IMR-90 (cell line): ENCODE measurements at regions not wholly inside any gene's neighbourhood (a gene's known extent, or its start where the extent isn't known, plus 50 kb on each side); places are given as distances from the start of the nearest gene placed in this dataset.

ENCODE experiments used
- ATAC-seq: fragments of 200-7000 bp; cut with Tn5 transposase; 2 replicates; pipeline ENCODE4 v1.9.1; 2020; ENCODE audit warnings: low read depth, mild to moderate bottlenecking, moderate library complexity
- BruUV-seq: library from RNA; stranded (reverse); fragments of 400-500 nt; replicated peaks from 2 replicates; lab custom pipeline; 2021; lab: Mats Ljungman, UMichigan
- CTCF ChIA-PET: fragments of 300-600 bp; formaldehyde crosslinking; extraction: SDS; loops from one replicate; lab custom pipeline; 2021; ENCODE audit warnings: antibody characterized with exemption; lab: Yijun Ruan, JAX
- POLR2A ChIA-PET: fragments of 300-600 bp; sonication (Branson Sonifier 250); formaldehyde crosslinking; loops from one replicate; lab custom pipeline; 2022; ENCODE audit warnings: antibody characterized with exemption; ENCODE audit not compliant: unreplicated experiment; lab: Charles Lee
- DNase-seq: peaks from one replicate; pipeline ENCODE4 v3.0.0; 2013
- H2AFZ ChIP-seq: replicated peaks from 2 replicates; pipeline ENCODE3; 2013; ENCODE audit warnings: low read length, mild to moderate bottlenecking; ENCODE audit not compliant: poor library complexity
- H2AK5ac ChIP-seq: 2 replicates; pipeline ENCODE4 v1.6.1; 2013; ENCODE audit warnings: low read depth, low read length, inconsistent platforms
- H2AK9ac ChIP-seq: replicated peaks from 2 replicates; pipeline ENCODE3; 2013; ENCODE audit warnings: mild to moderate bottlenecking, low read depth, low read length, moderate library complexity; ENCODE audit not compliant: poor library complexity
- H2BK120ac ChIP-seq: 2 replicates; pipeline ENCODE4 v1.6.1; 2013; ENCODE audit warnings: low read depth, low read length, inconsistent platforms
- H2BK15ac ChIP-seq: 3 replicates; pipeline ENCODE4 v1.6.1; 2013; ENCODE audit warnings: low read depth, low read length, inconsistent platforms
- H2BK20ac ChIP-seq: 2 replicates; pipeline ENCODE4 v1.6.1; 2013; ENCODE audit warnings: low read depth, mild to moderate bottlenecking, inconsistent platforms, low read length, moderate library complexity
- H2BK5ac ChIP-seq: 2 replicates; pipeline ENCODE4 v1.6.1; 2013; ENCODE audit warnings: mild to moderate bottlenecking, low read depth, low read length, inconsistent platforms; ENCODE audit not compliant: poor library complexity, severe bottlenecking
- H3K14ac ChIP-seq: replicated peaks from 2 replicates; pipeline ENCODE4 v1.6.1; 2013; ENCODE audit warnings: low read depth, low read length, inconsistent platforms
- H3K18ac ChIP-seq: 2 replicates; pipeline ENCODE4 v1.6.1; 2013; ENCODE audit warnings: low read depth, low read length, control low read depth
- H3K23ac ChIP-seq: 2 replicates; pipeline ENCODE4 v1.6.1; 2013; ENCODE audit warnings: low read depth, low read length, inconsistent platforms
- H3K27ac ChIP-seq: 2 replicates; pipeline ENCODE4 v1.5.1; 2013; ENCODE audit warnings: mild to moderate bottlenecking, control low read depth, low read length; ENCODE audit not compliant: insufficient read depth
- H3K27me3 ChIP-seq: 2 replicates; pipeline ENCODE4 v1.6.1; 2013; ENCODE audit warnings: low read length; ENCODE audit not compliant: control insufficient read depth, insufficient read depth
- H3K36me3 ChIP-seq: 2 replicates; pipeline ENCODE4 v1.6.1; 2013; ENCODE audit warnings: low read length, mixed read lengths; ENCODE audit not compliant: control insufficient read depth, insufficient read depth
- H3K4ac ChIP-seq: 2 replicates; pipeline ENCODE4 v1.6.1; 2013; ENCODE audit warnings: low read depth, low read length, inconsistent platforms
- H3K4me1 ChIP-seq: 2 replicates; pipeline ENCODE4 v1.6.1; 2013; ENCODE audit warnings: low read length, mixed read lengths; ENCODE audit not compliant: control insufficient read depth, insufficient read depth
- H3K4me2 ChIP-seq: 2 replicates; pipeline ENCODE4 v1.6.1; 2013; ENCODE audit warnings: low read depth, mild to moderate bottlenecking, control low read depth, low read length, moderate library complexity
- H3K4me3 ChIP-seq: 2 replicates; pipeline ENCODE4 v1.5.1; 2013; ENCODE audit warnings: low read depth, mild to moderate bottlenecking, control low read depth, low read length, moderate library complexity; ENCODE audit not compliant: insufficient read depth
- H3K56ac ChIP-seq: 2 replicates; pipeline ENCODE4 v1.6.1; 2013; ENCODE audit warnings: low read length, inconsistent platforms; ENCODE audit not compliant: insufficient read depth; ENCODE audit errors: extremely low read depth
- H3K79me1 ChIP-seq, 2 experiments: 2 replicates each; pipeline ENCODE4 v1.6.1; 2013; ENCODE audit warnings: low read length in 2 of 2, inconsistent platforms in 1 of 2, low read depth in 1 of 2
- H3K9ac ChIP-seq: 2 replicates; pipeline ENCODE4 v1.6.1; 2013; ENCODE audit warnings: low read depth, low read length, control low read depth
- H3K9me1 ChIP-seq: 2 replicates; pipeline ENCODE4 v1.6.1; 2013; ENCODE audit warnings: low read length, inconsistent platforms; ENCODE audit not compliant: insufficient read depth
- H3K9me3 ChIP-seq: 2 replicates; pipeline ENCODE4 v1.6.1; 2013; ENCODE audit warnings: low read length; ENCODE audit not compliant: control insufficient read depth, insufficient read depth
- H4K20me1 ChIP-seq: 2 replicates; pipeline ENCODE4 v1.6.1; 2013; ENCODE audit warnings: low read length, inconsistent platforms; ENCODE audit not compliant: insufficient read depth
- H4K5ac ChIP-seq: 2 replicates; pipeline ENCODE4 v1.6.1; 2013; ENCODE audit warnings: mild to moderate bottlenecking, low read depth, low read length, control low read depth
- H4K8ac ChIP-seq, 2 experiments: 2 replicates each; pipeline ENCODE4 v1.6.1; 2013; ENCODE audit warnings: low read depth in 2 of 2, low read length in 2 of 2, control low read depth in 1 of 2, inconsistent platforms in 1 of 2
- H4K91ac ChIP-seq: 2 replicates; pipeline ENCODE4 v1.6.1; 2013; ENCODE audit warnings: low read depth, low read length, inconsistent platforms; ENCODE audit not compliant: insufficient read depth
- BHLHE40 ChIP-seq: fragments of 150-350 bp; IDR thresholded peaks from 2 replicates; pipeline ENCODE4 v1.6.1; 2016; ENCODE audit warnings: mild to moderate bottlenecking, low read depth, low read length
- CEBPB ChIP-seq: IDR thresholded peaks from 2 replicates; pipeline ENCODE4 v1.6.1; 2012; ENCODE audit warnings: low read depth, low read length, improper control_type of control experiment
- CHD1 ChIP-seq: IDR thresholded peaks from 2 replicates; pipeline ENCODE4 v1.6.1; 2012; ENCODE audit warnings: low read depth, low read length, improper control_type of control experiment
- FOS ChIP-seq: fragments of 150-350 bp; IDR thresholded peaks from 2 replicates; pipeline ENCODE4 v1.6.1; 2016; ENCODE audit warnings: low read depth, low read length
- MAFK ChIP-seq: IDR thresholded peaks from 2 replicates; pipeline ENCODE4 v1.6.1; 2012; ENCODE audit warnings: low read depth, low read length, improper control_type of control experiment
- MAZ ChIP-seq: IDR thresholded peaks from 2 replicates; pipeline ENCODE4 v1.6.1; 2012; ENCODE audit warnings: low read depth, mild to moderate bottlenecking, low read length, improper control_type of control experiment, moderate library complexity, borderline replicate concordance
- MXI1 ChIP-seq: IDR thresholded peaks from 2 replicates; pipeline ENCODE4 v1.6.1; 2012; ENCODE audit warnings: low read depth, mild to moderate bottlenecking, low read length, moderate library complexity, borderline replicate concordance
- NFE2L2 ChIP-seq: fragments of 150-350 bp; IDR thresholded peaks from 2 replicates; pipeline ENCODE4 v1.6.1; 2016; ENCODE audit warnings: low read depth, mild to moderate bottlenecking, low read length
- POLR2A ChIP-seq: IDR thresholded peaks from 2 replicates; pipeline ENCODE4 v1.6.1; 2012; ENCODE audit warnings: mild to moderate bottlenecking, low read depth, low read length
- RAD21 ChIP-seq: IDR thresholded peaks from 2 replicates; pipeline ENCODE4 v1.6.1; 2012; ENCODE audit warnings: low read length, improper control_type of control experiment
- RCOR1 ChIP-seq: IDR thresholded peaks from 2 replicates; pipeline ENCODE4 v1.6.1; 2012; ENCODE audit warnings: mild to moderate bottlenecking, low read length, improper control_type of control experiment; ENCODE audit not compliant: insufficient replicate concordance
- RFX5 ChIP-seq: IDR thresholded peaks from 2 replicates; pipeline ENCODE4 v1.8.0; 2012; ENCODE audit warnings: low read depth, mild to moderate bottlenecking, low read length, moderate library complexity
- SMC3 ChIP-seq: fragments of 150-350 bp; IDR thresholded peaks from 2 replicates; pipeline ENCODE4 v1.6.1; 2016; ENCODE audit warnings: low read depth, mild to moderate bottlenecking, antibody characterized with exemption, low read length, moderate library complexity
- WGBS, 2 experiments: methylation state at CpG; one replicate each; pipeline versions ENCODE4 v1.1.5 to v1.1.7; 2013; ENCODE audit warnings: missing lambda C conversion rate in 2 of 2; ENCODE audit not compliant: insufficient read length in 1 of 2; ENCODE audit errors: extremely low coverage in 2 of 2; 5-methylcytosine and 5-hydroxymethylcytosine counted together
- dilution Hi-C: fragments of 300-500 bp; cut with HindIII; formaldehyde crosslinking; loops from one replicate; pipeline ENCODE4 v1.14.3; 2018; ENCODE audit warnings: low sequenced_read_pairs; ENCODE audit not compliant: unreplicated experiment
- in situ Hi-C: fragments of 300-500 bp; cut with MboI; formaldehyde crosslinking; loops from 3 replicates; pipeline ENCODE4 v1.14.3; 2019; ENCODE audit warnings: low sequenced_read_pairs, inconsistent platforms, mixed read lengths
- intact Hi-C: fragments of 100-400 bp; cut with micrococcal nuclease; formaldehyde crosslinking; loops from 2 replicates; pipeline ENCODE4 v1.10.0; 2022
- TF ChIP-seq, protein P1 (sequence below): conservative IDR thresholded peaks from 2 replicates; pipeline ENCODE4 v1.5.1; 2012; ENCODE audit warnings: mild to moderate bottlenecking, low read depth, low read length, improper control_type of control experiment
- TF ChIP-seq, protein P2 (sequence below): fragments of 150-350 bp; IDR thresholded peaks from 2 replicates; pipeline ENCODE4 v1.6.1; 2016; ENCODE audit warnings: low read depth, mild to moderate bottlenecking, low read length, moderate library complexity, borderline replicate concordance
- TF ChIP-seq, protein P3 (sequence below): fragments of 150-350 bp; IDR thresholded peaks from 2 replicates; pipeline ENCODE4 v1.6.1; 2017; ENCODE audit warnings: mild to moderate bottlenecking, antibody characterized with exemption, low read length, low read depth

DNA sequence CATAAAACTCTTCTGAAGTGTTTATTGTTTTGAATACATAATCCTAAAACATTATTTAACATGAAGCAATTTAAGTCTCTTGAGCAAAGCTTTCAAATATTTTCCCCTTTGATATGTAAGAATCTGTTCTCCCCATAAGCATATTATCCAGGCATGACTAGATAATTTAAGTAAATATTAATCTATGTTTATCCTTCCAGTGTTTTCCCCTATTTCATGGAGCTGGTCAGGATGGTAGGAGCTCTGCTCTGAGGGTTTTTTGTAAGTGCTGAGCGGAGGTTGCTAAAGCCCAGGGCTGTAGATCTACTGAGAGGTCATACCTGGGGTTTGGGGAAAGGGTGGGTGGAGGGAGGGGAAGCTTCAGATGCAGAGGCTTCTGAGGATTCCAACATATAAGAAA lies 258.9 kb upstream of the SFRP2 start:
- ChIA-PET POLR2A (no interaction called here), CTCF (no interaction called here)
- Histone ChIP-seq H3K36me3 (no peaks in the 10 kb centered on the region), H4K20me1 (no peaks in the 10 kb centered on the region), H2BK15ac (no peak overlapping the region), H3K4me1 (no peaks in the 10 kb centered on the region), H3K9ac (no peak overlapping the region), H3K4me3 (no peak overlapping the region), H3K9me3 (peaks cover 12% of the 10 kb centered on the region), H3K14ac (no peak overlapping the region), H4K91ac (no peak overlapping the region), H4K8ac (no peak overlapping the region), H3K27me3 (no peaks in the 10 kb centered on the region), H2AK5ac (no peak overlapping the region), H3K79me1 (no peaks in the 10 kb centered on the region), H2BK20ac (no peak overlapping the region), H2BK5ac (no peak overlapping the region), H3K56ac (no peak overlapping the region), H3K27ac (no peak overlapping the region), H3K23ac (no peak overlapping the region), H3K4me2 (no peak overlapping the region), H4K5ac (no peak overlapping the region), H2BK120ac (no peak overlapping the region), H3K9me1 (no peaks in the 10 kb centered on the region), H2AK9ac (no peak overlapping the region), H3K18ac (no peak overlapping the region), H2AFZ (no peak overlapping the region), H3K4ac (no peak overlapping the region)
- no TSS peak for BruUV-seq
- no peak for DNase-seq
- in situ Hi-C loops: no loop called here
- no peak for ATAC-seq
- intact Hi-C loops: no loop called here
- dilution Hi-C loops: no loop called here
- TF ChIP-seq MAZ: no peak
- TF ChIP-seq, protein P1, sequence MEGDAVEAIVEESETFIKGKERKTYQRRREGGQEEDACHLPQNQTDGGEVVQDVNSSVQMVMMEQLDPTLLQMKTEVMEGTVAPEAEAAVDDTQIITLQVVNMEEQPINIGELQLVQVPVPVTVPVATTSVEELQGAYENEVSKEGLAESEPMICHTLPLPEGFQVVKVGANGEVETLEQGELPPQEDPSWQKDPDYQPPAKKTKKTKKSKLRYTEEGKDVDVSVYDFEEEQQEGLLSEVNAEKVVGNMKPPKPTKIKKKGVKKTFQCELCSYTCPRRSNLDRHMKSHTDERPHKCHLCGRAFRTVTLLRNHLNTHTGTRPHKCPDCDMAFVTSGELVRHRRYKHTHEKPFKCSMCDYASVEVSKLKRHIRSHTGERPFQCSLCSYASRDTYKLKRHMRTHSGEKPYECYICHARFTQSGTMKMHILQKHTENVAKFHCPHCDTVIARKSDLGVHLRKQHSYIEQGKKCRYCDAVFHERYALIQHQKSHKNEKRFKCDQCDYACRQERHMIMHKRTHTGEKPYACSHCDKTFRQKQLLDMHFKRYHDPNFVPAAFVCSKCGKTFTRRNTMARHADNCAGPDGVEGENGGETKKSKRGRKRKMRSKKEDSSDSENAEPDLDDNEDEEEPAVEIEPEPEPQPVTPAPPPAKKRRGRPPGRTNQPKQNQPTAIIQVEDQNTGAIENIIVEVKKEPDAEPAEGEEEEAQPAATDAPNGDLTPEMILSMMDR: no peak
- TF ChIP-seq, protein P2, sequence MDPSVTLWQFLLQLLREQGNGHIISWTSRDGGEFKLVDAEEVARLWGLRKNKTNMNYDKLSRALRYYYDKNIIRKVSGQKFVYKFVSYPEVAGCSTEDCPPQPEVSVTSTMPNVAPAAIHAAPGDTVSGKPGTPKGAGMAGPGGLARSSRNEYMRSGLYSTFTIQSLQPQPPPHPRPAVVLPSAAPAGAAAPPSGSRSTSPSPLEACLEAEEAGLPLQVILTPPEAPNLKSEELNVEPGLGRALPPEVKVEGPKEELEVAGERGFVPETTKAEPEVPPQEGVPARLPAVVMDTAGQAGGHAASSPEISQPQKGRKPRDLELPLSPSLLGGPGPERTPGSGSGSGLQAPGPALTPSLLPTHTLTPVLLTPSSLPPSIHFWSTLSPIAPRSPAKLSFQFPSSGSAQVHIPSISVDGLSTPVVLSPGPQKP: no peak
- no peak for TF ChIP-seq CEBPB
- TF ChIP-seq NFE2L2: no peak
- no peak for TF ChIP-seq SMC3
- TF ChIP-seq CHD1: no peak
- TF ChIP-seq RCOR1: no peak
- no peak for TF ChIP-seq RAD21
- no peak for TF ChIP-seq POLR2A
- no peak for TF ChIP-seq MAFK
- TF ChIP-seq BHLHE40: no peak
- no peak for TF ChIP-seq MXI1
- TF ChIP-seq RFX5: no peak
- no peak for TF ChIP-seq FOS
- TF ChIP-seq, protein P3, sequence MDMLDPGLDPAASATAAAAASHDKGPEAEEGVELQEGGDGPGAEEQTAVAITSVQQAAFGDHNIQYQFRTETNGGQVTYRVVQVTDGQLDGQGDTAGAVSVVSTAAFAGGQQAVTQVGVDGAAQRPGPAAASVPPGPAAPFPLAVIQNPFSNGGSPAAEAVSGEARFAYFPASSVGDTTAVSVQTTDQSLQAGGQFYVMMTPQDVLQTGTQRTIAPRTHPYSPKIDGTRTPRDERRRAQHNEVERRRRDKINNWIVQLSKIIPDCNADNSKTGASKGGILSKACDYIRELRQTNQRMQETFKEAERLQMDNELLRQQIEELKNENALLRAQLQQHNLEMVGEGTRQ: no peak
- no CpG with 5 or more reads among the region's 1 CpG for WGBS, 2 experiments
